GM18907 (cell line): ENCODE measurements at regions not wholly inside any gene's neighbourhood (a gene's known extent, or its start where the extent isn't known, plus 50 kb on each side); places are given as distances from the start of the nearest gene placed in this dataset.

Experiments used
- ATAC-seq: cut with Tn5 transposase; IDR thresholded peaks from one replicate; pipeline ENCODE4 v1.9.1; 2021; ENCODE audit warnings: mild to moderate bottlenecking, moderate library complexity; ENCODE audit not compliant: unreplicated experiment

DNA sequence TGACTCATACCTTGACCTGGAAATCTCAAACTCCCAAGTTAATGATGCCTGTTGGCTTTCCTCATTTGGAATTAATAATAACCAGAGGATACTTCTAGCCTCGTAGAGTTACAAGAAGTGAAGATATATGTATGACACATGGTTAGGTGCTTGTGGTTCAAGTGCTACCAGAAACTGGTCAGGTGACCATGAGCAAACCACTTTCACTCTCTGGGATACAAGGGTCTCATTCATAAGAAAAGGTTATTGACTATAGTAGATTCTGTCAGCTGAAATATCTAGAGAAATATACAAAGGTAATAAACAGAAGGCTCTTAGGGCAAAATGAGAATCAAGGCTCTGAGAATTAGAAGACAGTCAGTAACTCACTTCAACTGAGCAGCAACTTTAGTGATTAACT, 233.3 kb downstream of the KCNA4 start:
- ATAC-seq: no peak

DNA sequence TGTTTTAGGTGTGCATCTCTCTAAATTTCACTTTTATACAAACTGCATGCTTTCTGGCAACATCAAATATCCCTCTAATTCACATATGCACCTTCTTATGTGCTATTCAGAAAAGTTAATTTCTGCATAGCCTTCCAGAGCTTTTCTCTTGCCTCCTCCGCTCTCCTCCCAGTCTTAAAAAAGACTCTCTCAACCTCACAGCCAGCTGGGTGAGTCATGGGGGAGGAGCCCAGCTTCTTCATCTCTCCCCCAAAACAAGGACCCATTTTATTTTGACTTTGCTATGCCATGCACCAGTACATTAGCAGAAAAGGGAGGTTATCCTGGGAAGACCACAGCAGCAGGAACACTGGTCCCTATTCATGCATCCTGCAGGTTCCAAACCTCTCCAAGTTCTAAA, 234.4 kb downstream of the KCNA4 start:
- ATAC-seq: no peak

GRCh38 chr11:29781268-29781667, 235.6 kb downstream of the KCNA4 start:
- ATAC-seq: no peak

DNA sequence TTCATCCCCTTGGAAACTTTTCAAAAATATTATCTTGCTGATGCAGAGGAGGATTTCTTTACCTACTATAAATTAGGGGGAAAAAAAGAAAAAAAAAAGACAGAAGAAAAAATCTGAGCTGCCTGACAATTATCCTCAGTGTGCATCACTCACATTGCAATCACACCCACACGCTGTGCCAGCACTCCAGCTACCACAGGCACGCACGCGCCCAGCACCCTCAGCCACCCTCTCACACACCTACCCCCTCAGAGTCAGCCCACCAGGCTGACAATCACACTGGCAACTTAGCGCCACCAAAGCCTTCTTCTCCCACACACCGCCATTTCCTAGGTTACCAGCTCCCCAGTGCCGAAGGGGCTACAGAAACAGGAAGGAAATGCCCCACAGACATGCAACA, 236.1 kb downstream of the KCNA4 start:
- no peak for ATAC-seq

DNA sequence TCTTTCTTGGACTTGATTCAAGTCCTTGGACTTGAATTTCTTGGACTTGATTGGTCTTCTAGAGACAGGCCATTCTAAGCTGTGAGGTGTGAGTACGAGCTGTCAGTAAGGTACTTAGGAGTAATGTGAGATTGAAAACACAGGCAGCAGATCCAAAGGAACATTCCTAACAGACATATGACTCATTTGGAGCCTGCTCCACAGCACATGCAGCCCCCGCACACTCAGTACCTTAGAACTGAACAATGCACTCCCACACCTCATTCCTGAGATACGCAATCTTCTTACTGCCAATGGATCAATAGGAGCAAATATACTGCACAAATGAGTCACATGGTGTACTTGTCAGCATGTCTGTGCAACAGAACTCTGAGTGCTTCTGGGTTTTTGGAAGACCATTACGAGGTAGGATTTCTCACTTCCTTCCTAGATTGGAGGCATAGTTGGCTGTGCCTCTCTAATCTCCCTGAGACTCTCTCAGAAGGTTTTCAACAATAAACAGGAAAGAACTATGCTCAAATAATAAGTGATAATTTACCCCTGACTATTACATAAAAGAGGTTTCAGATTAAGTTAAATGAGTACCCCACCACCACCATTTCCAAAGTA, 243.1 kb downstream of the KCNA4 start:
- no peak for ATAC-seq

- ATAC-seq: no peak
Observed at GRCh38 chr11:29756871-29757270, 260.0 kb downstream of the KCNA4 start.

DNA sequence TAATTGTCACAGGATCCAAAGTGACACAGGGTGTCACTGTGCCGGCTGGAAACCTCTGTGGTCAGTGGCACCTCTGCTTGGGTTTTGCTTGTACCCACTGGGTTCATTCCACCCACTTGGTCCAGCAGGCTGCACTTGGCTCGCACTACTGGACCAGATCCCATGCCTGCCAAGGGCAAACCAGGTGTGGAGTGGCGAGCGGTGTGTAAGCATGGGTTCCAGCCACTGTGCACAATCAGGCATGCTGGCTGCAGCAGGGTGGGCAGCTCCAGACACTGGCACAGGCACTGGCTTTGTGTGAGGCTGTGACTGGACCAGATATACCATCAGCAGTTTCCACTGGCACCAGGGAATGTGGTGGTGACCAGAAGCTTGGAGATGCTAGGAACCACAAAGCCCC, 261.4 kb downstream of the KCNA4 start:
- ATAC-seq: no peak

DNA sequence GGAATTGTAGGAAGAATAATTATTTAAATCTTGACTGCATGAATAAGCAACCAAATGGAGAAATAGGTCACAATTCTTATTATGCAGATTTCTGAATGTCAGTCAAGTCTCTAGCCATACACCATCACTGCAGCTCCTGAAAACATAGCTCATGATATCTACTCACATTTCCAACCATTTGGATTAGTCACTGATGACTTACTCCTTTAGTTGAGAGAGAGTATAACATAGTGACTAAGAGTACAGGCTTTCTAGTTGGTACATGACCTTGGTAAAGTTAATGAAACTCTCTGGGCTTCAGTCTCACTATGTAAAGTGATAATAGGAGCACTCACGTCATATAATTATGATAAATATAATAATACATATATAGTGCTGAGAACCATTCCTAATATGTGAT, 265.2 kb downstream of the KCNA4 start:
- ATAC-seq: no peak

DNA sequence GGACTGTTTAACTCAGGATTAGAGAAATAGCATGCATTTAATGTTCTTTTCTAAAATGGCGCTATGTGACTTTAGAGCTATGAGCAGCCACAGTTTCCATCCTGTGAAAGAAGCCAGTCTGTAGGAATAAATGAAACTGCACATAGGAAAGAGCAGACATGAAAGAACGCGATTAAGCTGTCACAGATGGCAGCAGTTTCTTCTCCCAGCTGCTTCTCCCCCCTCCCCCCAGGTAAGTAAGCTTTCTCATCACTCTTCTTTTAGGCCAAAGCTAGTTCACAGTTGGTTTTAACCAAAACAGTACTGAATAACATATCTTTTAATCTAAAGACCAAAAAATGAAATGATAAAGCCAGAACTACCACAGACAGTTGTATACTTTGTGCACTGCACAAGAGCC, 266.4 kb downstream of the KCNA4 start:
- ATAC-seq: no peak

DNA sequence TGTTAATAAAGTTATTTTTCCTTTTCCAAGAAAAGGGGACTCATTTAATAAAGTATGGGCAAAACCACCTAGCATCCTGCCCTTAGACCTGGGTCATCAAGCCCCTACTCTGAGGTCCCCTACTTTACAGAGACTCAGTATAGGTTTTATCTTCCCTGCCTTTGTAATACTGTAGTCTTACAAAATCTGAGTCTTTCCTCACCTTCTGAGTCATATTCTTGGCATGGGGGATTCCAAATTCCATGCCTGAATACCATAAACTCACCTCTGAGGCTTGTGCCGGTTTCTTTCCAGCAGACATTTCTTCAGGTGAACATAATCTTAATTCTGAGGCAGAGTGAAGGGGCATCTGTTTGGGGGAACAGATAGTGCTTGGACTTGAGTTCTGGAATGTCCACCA, 282.5 kb downstream of the KCNA4 start:
- ATAC-seq: no peak

DNA sequence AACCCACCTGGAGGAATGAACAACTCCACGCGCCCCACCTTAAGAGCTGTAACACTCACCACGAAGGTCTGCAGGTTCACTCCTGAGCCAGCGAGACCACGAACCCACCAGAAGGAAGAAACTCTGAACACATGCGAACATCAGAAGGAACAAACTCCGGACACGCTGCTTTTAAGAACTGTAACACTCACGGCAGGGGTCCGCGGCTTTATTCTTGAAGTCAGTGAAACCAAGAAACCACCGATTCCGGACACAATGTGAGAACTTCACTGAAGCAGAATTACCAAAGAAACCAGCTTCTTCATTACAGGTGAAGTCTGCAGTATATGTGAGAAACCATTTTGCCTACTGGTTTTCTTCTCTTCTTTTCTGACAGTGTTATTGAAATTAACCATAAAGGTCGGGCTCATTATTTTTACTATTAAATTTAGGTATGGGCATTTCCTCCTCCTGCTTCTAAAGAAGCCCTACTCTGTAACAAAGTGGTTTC, 303.0 kb downstream of the KCNA4 start:
- ATAC-seq: no peak

- no peak for ATAC-seq
Observed at GRCh38 chr11:29712616-29713015, 304.2 kb downstream of the KCNA4 start.

- no peak for ATAC-seq
Observed at GRCh38 chr11:29707924-29708323, 308.9 kb downstream of the KCNA4 start.

DNA sequence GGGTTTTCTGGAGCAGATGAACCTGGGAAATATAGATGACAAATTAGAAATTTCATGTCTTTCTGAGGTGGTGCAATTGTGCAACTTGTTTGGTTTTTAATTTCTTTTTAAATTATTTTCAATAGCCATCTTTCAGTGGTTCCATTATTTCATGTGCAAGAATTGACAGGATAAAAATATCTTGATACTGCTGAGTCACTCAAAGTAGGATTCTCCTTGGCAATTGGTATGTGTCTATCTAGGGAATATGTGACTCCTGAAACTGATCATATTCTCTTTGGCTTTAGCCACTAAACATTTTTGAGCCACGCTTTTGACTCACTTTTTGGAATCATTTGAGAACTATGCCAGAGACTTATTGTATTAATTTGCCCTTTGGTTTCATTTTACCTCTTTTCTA, 331.5 kb downstream of the KCNA4 start:
- no peak for ATAC-seq

GRCh38 chr11:29682856-29683255, 334.0 kb downstream of the KCNA4 start:
- no peak for ATAC-seq

GRCh38 chr11:29679996-29680395, 336.8 kb downstream of the KCNA4 start:
- ATAC-seq: peak; percentile 74

- ATAC-seq: no peak
Observed at GRCh38 chr11:29676993-29677392, 339.8 kb downstream of the KCNA4 start.

DNA sequence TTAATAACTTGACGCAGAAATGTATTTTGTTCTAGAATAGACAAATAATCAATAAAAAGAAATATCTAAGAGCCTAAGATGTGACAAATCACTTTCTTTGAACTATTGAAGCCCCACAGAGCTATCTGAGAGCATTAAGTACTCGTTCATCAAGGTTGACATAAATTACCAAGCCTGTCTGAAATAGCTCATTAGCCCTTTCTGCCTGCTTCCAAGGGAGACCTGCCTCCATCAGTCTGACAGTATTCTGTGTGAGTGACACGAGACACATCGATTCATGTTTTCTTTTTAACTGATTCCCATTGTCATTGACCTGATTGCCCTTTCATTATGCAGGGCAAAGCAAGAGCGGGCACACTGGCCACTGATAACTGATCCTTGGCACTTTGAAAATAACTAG, 347.5 kb downstream of the KCNA4 start:
- ATAC-seq: no peak

- ATAC-seq: no peak
Observed at GRCh38 chr11:29657709-29658108, 359.1 kb downstream of the KCNA4 start.

DNA sequence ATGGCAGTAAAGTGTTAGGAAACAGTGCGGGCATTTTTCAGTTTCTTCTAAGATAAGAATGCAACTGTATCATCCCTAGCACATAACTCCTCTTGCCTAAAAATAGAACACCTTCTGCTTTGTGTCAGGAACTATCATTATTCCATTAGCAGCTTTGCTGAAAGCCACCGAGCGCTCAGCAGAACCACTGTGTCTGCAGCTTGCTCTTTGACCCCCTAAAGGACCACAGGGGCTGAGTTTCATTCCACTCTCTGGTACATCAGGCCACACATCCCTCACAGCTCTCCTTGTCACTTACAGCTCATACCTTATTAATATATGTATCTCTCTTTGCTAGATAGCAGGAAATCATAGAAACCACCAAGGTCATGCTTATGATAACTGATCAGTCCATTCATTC, 360.2 kb downstream of the KCNA4 start:
- no peak for ATAC-seq

DNA sequence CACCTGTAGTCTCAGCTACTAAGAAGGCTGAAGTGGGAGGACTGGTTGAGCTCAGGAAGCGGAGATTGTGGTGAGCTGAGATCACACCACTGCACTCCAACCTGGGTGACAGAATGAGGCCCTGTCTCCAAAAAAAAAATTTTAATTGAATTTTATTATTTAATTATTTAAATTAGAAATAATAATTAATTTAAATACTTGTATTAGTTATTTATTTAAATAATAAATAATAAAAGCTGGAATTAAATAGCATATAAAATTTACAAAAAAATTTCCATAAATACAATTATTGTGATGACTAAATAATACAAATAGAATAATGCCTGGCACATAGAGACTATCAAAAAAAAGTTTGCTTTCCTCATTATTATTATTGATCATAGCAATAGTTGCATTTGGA, 371.5 kb downstream of the KCNA4 start:
- ATAC-seq: no peak

DNA sequence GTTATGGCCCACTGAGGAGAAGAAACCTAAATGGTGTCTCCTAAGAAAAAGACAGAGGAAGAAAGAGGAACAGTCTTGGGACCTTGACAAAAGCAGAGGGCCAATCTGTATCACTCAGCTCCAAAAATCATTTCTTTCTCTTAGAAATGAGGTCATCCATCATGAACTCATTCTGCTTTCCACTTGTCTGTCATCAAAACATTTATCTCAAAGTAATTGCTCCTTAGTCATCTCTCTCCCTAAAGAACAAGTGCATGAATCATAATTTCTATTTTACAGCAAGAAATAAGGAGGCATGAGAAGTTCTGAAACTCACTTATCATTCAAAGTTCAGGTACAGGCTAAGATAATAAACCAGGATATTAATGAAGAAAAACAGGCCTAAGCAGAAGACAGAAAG, 375.6 kb downstream of the KCNA4 start:
- ATAC-seq: no peak

DNA sequence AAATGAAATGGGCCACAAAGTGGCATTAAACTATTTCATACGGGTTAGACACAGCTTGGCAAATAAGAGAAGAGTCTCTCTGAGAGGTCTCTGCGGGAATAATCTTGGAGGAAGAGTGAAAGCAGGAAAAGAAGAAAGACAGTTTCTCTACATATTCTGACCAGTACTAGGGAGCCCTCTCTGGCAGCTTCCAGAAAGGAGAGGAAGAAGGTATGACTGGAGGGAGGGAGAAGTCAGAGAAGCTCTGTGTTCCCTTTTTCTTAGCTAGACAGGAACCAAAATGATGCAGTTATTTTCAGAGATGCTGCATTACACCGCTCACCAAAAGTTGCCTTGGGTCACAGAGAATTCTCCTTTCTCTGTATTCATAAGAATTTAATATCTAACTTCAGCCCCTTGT, 382.1 kb downstream of the KCNA4 start:
- no peak for ATAC-seq
